Urothelium cell line (cell line): ENCODE measurements at regions not wholly inside any gene's neighbourhood (a gene's known extent, or its start where the extent isn't known, plus 50 kb on each side); places are given as distances from the start of the nearest gene placed in this dataset.

Experiments used
- DNase-seq: peaks from one replicate; pipeline ENCODE4 v3.0.0; 2011; ENCODE audit warnings: low spot score, mixed read lengths
- FAIRE-seq: peaks from 2 replicates; lab custom pipeline; 2011; peaks lifted over from hg19 to GRCh38; lab: Jason Lieb, UNC

DNA sequence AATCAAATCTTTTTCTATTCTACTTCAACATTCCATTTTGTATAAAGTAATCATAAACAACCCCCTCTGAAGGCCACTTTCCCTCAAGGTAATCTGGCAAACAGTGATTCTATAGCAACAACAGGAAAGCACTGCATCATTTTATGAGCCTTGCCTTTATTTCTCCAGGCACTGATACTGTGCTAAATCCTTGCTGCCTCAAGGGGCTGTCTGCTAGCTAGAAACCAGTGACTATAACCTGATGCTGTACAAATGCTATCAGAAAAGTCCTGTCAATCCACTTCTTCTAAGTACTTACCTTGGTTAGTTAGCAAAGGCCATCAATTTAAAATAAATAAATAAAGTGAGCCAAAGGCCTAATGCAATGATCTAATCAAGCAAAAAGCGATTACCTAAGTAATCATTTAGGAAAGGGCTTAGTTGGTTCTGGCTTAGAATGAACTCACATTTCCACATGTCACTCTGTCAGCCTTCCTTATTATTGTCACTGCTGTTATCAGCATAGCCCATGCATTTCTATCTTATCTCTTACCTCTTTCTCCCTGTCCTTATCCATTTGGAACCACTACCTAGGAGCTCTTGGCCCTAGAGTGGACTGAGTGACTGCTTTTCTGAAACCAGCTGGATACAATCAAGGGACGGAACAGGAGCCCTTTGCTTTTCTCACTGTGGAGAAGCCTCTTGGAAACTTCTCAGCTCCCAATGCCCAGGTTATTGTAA, 246.1 kb upstream of the MEF2C start:
- FAIRE-seq (no peak), DNase-seq (no peak)

DNA sequence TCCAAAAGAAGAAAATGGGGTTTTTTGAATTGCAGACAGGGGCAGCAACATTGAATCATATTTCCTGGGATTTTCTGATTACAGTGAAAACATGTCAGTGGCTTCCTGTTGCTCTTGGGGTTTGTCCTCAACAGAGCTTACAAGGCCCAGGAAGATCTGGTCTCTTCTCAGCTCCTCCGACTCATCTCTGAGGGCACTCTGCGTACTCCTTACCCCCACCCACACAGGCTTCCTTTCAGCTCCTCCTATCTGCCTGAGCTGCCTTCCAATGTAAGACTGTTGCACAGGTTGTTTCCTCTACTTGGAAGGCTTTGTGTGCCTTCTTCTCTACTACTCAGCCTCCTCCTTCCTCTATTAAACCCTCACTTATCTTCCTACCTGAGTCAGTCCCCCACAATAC, 245.1 kb upstream of the MEF2C start:
- FAIRE-seq (no peak), DNase-seq (no peak)

DNA sequence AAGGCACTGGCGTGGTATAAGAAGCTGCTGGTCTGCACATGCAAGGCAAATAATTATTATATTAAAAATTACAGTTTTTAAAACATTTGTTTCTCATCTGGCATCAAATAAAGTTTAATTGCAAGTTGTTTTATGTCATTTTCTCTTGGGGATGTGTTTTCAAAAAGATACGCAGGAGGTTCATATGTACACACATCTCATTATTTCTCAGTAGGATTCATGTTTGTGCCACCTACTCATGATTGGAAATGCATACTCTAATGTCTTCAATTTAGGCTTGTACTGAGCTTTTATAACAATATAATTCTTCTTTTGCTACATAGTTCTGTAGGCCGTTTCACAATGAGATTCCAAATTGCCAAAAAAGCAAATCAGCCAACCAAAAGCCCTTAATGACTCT, 244.2 kb upstream of the MEF2C start:
- FAIRE-seq (no peak), DNase-seq (no peak)

DNA sequence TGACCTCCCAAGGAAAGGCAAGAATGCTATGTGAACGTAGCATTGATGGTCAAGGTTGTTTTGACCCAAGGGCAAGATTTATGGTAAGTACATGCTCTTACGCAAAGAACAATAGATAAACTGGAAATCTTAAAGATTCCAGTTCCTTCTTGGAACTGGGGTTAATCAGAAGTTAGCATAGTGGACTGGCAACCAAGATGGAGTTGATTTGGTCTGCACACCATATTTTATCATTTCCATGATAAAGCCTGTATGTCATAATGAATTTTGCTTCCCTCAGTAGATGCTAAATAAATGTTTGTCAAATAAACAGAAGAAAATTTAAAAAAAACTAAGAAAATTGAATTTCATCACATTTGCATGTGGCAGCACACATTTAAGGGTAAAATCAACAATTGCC, 242.4 kb upstream of the MEF2C start:
- no peak for FAIRE-seq
- DNase-seq, result no peak

DNA sequence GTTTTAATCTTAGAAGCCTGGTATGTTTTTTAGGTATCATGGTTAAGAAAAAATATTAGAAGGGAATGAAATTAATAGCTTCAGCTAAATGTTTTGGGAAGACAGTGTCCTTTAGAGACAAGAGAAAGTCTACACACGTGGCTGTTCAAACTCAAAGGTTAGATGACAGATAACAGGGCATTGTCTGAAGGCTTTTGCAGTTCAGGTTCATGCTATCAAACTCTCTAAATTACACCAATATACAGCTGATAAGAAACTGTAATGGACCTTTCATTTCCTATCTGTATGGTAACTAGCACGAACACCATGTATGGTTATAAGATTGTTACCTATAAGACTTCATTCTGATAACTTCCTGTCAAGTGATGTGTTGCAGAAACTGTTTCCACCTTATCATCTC, 240.6 kb upstream of the MEF2C start:
- FAIRE-seq (no peak), DNase-seq (no peak)

DNA sequence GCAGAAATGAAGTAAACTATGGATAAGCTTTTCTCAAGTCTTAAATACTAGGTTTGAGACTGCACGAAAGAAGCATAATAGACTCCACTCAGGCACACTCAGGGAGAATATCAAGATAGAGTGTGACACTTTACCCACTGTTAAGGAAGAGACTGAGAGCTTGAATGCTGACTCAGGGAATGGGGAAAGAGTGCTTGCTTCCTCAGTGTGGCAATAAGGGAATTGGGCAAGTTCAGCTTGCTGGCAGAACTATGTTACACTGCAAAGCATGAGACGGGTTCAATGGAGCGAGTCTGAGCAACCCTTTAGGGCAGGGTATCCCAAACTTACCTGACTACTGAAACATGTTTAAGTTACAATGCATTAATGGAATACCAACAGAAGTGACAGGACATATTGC, 237.7 kb upstream of the MEF2C start:
- FAIRE-seq (no peak), DNase-seq (no peak)

DNA sequence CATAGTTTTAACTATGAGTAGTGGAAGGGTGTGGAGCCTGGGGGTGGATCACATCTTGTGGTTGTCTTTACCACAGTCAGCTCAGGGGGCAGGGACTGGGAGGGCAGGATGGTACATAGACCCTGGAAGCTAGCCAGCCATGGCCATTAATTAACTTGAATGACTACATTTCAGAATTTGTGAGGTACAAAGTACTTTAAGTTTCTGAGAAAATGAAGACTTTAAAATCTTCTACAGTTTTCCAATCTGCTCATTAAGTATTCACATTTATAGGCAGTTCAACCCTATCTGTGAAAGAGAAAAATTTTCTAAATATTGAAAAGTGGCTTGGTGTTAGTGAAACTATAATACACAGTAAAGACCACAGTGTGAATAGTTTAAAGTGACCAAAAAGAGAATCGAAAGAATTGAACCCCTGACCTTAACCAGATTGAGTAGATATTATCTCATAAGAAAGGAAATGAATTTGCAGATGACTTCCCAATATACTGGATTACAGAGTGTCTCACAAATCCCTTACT, 234.2 kb upstream of the MEF2C start:
- DNase-seq (peak; percentile 32), FAIRE-seq (no peak)

DNA sequence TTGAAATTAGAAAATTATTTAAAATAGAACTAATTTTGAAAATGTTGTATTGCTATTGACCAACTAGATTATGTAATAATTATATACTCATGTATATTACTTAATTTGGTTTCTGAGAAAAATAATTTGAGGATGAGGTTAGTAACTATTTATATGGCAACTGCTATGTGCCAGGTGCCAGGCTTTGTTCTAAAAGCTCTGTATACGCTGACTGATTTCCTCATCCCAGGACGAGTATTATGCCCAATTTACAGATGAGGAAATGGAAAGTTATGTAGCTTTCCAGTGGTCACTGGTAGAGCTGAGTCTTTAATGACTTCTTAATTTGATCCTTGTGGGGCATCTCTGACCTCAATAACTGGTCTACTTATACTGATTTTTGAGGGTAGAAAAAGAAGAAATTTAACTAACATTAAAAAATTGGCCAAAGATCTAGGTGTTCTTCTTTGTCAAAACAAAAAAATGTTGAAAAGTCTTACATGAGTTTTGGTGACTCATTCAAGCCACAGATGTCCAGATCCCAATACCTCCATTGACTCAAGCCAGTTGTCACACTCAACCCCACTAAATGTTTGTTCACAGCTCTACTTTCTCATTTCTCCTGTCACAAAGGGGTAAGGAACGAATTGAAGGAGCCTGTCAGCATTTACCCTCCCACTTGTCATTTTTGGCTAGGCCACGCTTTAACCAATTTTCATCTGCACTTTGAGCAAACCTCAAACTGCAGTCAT, 228.1 kb upstream of the MEF2C start:
- no peak for DNase-seq
- no peak for FAIRE-seq

DNA sequence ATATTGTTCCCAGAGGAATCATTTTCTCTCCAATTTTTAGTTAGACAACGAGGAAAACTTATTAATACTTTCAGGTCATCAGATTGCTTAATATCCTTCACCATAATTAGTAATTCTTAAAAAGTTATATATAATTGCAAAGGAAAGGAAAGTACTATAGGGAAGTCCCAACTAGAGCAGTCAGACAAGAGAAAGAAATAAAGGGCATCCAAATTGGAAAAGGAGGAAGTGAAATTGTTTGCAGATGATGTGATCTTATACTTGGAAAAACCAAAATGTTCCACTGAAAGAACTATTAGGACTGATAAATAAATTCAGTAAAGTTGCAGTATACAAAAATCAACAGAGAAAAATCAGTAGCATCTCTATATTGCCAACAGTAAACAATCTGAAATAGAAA, 223.5 kb upstream of the MEF2C start:
- no peak for DNase-seq
- no peak for FAIRE-seq

DNA sequence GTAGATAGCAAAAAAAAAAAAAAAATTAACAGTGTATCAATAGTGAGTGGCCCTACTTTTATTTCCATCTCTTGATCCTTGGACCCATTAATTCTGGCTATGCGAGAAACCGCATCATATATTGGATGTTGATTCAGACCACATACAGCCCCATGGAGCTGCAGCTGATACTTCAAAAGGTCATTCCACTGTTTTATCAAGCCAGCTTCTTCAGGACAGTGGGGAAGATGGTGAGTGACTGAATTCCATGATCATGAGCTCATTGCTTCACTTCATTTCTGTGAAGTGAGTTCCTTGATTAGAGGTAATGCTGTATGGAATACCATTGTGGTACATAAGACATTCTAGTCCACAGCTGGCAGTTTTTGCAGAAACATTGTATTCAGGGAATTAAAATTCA, 222.9 kb upstream of the MEF2C start:
- DNase-seq (peak; percentile 20), FAIRE-seq (no peak)

DNA sequence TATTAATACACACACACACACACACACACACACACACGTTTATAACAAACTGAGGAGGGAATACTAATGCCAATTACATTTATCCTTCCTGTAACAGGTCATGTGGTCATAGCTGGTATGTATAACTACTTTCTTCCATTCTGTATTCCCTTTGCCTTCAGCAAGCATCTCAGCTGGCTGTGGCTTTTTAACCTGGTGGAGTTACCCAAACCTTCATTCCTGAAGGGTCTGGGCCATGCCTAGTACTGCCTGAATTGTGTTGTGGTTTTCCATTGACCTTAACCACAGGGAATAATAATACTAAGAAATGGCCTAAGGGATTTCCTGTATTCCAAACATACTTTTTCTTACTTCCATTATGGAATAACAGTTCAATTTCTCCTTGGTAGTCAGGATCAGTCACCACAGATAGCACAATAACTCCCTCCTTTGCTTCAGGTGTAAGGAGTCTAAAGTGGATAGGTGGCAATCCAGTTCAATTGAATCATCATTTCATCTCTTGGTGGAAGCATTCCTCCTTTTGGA, 222.2 kb upstream of the MEF2C start:
- DNase-seq (no peak), FAIRE-seq (no peak)

DNA sequence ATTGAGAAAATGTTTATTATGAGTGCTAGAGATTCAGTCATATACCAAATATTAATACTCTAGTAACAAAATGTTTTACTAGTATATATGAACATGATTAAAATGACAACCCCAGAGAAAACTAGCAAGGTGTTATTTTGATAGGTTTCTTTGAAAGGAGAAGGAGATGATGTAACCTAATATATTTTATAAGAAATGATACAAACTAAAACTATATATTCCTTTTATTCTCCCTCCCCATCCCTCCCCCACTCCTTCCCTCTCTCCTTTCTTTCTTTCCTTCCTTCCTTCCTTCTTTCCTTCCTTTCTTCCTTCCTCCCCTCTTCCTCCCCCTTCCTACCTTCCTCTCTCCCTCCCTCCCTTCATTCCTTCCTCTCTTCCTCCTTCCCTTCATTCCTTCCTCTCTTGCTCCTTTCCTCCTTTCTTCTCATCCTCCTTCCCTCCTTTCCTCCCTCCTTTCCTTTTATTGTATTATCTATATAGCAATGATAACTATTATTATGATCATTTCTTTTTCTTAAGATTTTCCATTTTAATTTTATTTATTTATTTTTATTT, 215.3 kb upstream of the MEF2C start:
- no peak for FAIRE-seq
- no peak for DNase-seq

DNA sequence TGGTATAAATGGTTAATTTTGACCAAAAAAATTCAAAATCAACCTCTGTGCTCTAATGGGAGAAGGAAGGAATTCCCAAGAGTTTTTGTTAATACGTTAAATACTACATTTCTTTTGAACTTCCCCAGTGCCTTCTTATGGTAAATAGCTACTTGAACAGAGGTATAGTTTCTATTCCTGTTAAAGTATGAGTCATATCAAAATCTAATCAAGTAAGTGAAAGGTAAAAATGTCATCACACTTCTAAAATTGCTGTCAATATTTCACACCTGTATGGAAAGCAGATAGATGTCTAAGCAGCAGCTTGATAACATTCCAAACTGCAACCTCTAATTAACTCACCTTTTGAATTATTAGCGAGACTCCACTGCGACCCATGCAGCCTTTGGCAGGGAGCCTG, 214.1 kb upstream of the MEF2C start:
- no peak for FAIRE-seq
- no peak for DNase-seq

DNA sequence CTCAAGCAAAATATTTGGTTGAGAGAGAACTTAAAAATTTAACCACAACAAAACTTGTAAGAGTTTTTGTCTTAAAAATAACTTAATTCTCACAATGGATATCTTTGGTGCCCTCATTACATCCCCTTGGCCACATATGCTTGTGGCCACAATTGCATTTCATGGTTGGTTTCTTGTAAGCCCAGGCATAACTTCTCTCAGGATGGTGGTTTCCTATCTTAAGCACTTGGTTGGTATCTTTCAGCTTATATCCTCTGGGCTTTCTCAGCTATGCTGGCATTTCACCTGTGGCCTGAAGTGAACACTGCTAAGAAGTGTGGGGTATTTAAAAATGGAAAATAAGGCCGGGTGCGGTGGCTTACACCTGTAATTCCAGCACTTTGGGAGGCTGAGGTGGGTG, 212.4 kb upstream of the MEF2C start:
- FAIRE-seq, result no peak
- no peak for DNase-seq

DNA sequence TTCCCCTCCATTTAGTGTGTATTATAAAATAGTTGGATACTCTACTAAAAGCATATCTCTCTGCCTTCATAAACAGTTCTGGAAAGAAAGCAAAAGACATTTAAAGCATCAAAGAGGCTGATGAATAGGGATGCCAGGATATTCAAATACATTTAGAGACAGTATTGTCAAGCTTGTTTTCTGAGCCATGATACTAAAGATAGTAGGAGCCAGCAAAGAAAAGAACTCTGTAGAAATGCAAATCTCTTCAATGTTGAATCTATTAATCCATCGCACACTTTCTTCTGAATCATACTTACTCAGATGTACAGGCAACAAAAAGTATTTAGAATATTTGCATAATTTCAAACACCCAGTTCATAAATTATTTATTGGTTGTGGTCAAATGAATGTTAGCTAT, 207.1 kb upstream of the MEF2C start:
- FAIRE-seq, result no peak
- DNase-seq, result no peak

DNA sequence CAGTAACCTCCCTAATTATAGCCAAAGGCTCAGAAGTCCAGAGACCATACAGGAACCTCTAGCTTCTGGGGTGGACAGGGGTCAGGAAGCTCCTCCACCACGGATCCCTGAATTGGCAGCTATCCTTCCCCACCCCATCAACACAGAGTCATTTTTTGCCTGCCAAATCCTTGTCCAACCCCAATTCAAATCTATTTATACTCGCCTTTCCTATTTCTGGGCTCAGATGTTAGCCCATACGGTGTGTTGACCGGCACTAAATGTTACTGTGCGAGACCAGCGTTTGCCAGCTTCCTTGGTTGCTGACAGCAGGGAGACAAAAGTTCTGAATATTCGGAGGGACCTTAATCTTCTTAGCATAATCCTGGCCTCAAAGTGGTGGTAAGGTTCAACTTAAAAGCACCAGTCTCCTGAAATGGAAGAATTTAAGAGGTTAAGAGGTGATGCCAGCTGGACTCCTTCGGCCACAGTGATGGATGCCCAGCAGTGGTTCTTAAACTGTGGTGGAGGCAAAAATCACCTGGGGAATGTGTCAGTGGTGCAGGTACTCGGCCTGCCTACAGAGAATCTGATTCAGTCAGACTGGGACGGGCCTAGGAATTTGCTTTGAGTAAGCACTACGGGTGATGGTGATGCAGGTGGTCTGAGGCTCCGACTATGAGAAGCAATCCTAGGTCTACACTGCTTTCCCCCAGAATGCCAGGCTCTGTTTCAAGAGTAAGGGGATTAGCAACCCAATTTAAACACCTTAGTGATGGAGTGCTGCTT, 204.8 kb upstream of the MEF2C start:
- DNase-seq (no peak), FAIRE-seq (no peak)

DNA sequence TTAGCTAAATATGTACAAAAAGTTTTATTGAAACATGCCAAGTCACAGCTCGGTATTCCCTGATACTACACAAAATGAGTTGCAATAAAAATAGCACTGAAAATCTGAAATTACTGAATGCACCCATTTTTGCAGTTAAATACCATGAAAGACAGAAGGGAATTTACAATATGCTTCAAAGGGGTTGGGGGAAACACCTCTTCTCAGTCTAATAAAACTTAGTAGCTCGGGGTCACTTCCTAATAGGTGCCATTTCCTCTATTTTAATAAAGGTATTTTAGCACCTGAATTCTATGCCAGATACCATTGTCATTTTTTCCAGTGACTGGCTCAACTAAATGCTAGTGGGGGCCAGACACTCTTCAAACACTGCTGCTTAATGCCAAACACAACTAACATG, 204.1 kb upstream of the MEF2C start:
- FAIRE-seq, result no peak
- no peak for DNase-seq

DNA sequence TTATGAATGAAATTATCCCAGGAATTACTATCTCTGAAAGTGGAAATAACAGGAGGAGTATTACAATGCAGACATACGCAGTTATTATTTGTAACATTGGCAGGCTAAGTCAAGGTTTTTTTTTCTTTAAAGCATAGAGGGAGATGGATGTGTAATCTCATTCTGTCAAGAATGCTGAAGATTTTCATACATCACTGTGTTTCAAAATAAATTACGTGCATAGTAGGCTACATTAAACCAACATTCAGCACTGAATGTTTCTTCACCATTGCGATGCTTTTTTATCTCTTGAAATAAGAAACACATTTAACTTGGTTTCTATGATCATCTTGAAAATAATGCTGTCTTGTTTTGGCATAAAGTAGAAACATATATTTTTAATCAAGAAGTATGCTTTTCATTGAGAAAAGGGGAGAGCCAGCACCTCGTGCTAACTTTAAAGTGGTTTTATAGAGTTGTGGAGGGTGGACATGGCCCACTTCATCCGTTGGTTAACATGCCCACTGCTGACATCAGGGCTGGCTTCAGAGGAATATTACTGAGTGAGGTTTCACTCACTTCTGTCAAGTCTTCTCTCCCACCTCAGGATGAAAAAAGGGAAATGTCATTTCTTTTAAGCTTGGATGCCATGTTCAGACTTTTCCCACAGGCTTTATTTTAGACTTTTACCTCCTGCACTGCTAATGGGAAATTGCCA, 203.6 kb upstream of the MEF2C start:
- DNase-seq (no peak), FAIRE-seq (no peak)

DNA sequence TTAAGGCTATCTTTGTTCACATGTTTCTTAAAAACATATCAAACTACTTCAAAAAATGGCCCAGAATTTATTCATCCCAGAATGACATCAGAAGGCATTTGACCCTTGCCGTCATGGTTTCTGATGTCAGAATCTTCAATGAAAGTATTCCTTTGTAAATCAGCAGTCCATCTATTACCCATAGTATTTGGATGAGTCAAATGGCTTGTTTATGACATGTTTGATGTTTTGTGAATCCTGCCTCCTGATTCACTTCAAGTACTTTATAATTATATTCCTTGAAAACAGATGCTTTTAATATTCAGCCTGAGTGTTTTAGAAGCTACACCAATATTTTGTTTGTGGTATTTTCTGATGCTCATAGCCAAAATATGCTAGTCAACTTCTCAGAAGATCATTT, 200.8 kb upstream of the MEF2C start:
- DNase-seq (no peak), FAIRE-seq (no peak)

DNA sequence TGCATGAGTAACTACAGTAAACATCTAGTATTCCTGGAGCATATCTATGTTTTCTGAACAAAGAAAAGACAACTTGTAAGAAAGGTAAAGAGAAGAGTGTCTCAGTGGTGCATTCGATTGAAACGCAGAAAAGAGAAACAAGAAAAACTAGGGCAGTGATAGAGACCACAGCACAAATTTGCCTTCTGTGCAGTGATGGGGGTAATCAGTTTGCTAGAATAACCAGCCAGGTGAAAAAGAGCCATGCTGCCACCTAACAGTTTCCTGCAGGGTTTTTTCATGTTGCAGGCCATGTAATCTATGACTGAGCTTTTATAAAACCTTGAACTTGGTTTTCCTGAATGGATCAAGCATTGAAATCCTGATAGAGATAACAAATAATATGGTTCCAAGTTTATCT, 198.4 kb upstream of the MEF2C start:
- DNase-seq (no peak), FAIRE-seq (no peak)
